ENCODE measurements at regions not wholly inside any gene's neighbourhood (a gene's known extent, or its start where the extent isn't known, plus 50 kb on each side); places are given as distances from the start of the nearest gene placed in this dataset.

DNA sequence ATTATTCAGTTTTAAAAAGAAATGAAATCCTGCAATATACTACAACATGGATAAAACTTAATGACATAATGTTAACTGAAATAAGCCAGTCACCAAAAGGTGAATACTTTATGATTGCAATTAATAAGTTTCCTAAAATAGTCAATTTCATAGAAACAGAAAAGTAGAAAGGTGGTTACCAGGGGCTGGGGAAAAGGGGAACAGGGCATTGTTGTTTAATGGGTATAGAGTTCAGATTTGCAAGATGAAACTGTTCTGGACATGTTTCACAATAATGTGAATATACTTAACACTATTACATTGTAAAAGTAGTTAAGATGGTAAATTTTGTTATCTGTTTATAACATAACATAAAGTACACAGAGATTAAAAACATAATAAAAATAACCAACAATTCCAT, 550.9 kb downstream of the CCER1 start:
- no peak for DNase-seq (ENCODE audit: low spot score)
- TF ChIP-seq FOXA1 (IDR thresholded peaks at IDR 0.05), result no peak
- H3K9me3 ChIP-seq (ENCODE audit: control insufficient read depth in 4 of 4, low read length in 3 of 4), result no peaks in the 10 kb centered on the region
- no peak overlapping the region for H3K9ac ChIP-seq (ENCODE audit: low read depth in 1 of 2, low read length in 2 of 2)
- H3K36me3 ChIP-seq (ENCODE audit: control insufficient read depth in 4 of 4, insufficient read depth in 3 of 4, low read depth in 1 of 4, low read length in 3 of 4), result no peaks in the 10 kb centered on the region
- H3K4me1 ChIP-seq (ENCODE audit: control insufficient read depth in 4 of 4, insufficient read depth in 4 of 4, low read length in 3 of 4), result no peaks in the 10 kb centered on the region
- H3K27me3 ChIP-seq (ENCODE audit: control insufficient read depth in 4 of 4, insufficient read depth in 4 of 4, low read length in 3 of 4), result no peaks in the 10 kb centered on the region
- no peak overlapping the region for H3K27ac ChIP-seq (ENCODE audit: low read depth in 1 of 2, low read length in 2 of 2)
- no peak overlapping the region for H3K4me3 ChIP-seq (ENCODE audit: low read depth in 1 of 3, low read length in 3 of 3)

GRCh38 chr12:90401185-90401584, 553.8 kb downstream of the CCER1 start:
- Histone ChIP-seq H3K27me3 (ENCODE audit: control insufficient read depth in 4 of 4, insufficient read depth in 4 of 4, low read length in 3 of 4) (no peaks in the 10 kb centered on the region), H3K9me3 (ENCODE audit: control insufficient read depth in 4 of 4, low read length in 3 of 4) (no peaks in the 10 kb centered on the region), H3K4me1 (ENCODE audit: control insufficient read depth in 4 of 4, insufficient read depth in 4 of 4, low read length in 3 of 4) (no peaks in the 10 kb centered on the region), H3K27ac (ENCODE audit: low read depth in 1 of 2, low read length in 2 of 2) (no peak overlapping the region), H3K4me3 (ENCODE audit: low read depth in 1 of 3, low read length in 3 of 3) (no peak overlapping the region), H3K9ac (ENCODE audit: low read depth in 1 of 2, low read length in 2 of 2) (no peak overlapping the region), H3K36me3 (ENCODE audit: control insufficient read depth in 4 of 4, insufficient read depth in 3 of 4, low read depth in 1 of 4, low read length in 3 of 4) (no peaks in the 10 kb centered on the region)
- TF ChIP-seq NR2F2 (IDR thresholded peaks at IDR 0.05) (no peak), EGR1 (IDR thresholded peaks at IDR 0.05; ENCODE audit: low read depth in 2 of 2) (no peak), FOXA2 (IDR thresholded peaks at IDR 0.05) (no peak), TAF1 (conservative IDR thresholded peaks at IDR 0.05) (no peak), SP1 (IDR thresholded peaks at IDR 0.05) (no peak), RXRA (IDR thresholded peaks at IDR 0.05) (no peak)
- TF ChIP-seq, protein P1, sequence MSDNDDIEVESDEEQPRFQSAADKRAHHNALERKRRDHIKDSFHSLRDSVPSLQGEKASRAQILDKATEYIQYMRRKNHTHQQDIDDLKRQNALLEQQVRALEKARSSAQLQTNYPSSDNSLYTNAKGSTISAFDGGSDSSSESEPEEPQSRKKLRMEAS (IDR thresholded peaks at IDR 0.05), result no peak
- TF ChIP-seq, protein P2, sequence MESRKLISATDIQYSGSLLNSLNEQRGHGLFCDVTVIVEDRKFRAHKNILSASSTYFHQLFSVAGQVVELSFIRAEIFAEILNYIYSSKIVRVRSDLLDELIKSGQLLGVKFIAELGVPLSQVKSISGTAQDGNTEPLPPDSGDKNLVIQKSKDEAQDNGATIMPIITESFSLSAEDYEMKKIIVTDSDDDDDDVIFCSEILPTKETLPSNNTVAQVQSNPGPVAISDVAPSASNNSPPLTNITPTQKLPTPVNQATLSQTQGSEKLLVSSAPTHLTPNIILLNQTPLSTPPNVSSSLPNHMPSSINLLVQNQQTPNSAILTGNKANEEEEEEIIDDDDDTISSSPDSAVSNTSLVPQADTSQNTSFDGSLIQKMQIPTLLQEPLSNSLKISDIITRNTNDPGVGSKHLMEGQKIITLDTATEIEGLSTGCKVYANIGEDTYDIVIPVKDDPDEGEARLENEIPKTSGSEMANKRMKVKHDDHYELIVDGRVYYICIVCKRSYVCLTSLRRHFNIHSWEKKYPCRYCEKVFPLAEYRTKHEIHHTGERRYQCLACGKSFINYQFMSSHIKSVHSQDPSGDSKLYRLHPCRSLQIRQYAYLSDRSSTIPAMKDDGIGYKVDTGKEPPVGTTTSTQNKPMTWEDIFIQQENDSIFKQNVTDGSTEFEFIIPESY (IDR thresholded peaks at IDR 0.05), result no peak
- DNase-seq (ENCODE audit: low spot score), result no peak
- WGBS, result 87% methylated on average over 2 of the region's 2 CpGs

GRCh38 chr12:90399357-90399756, 555.6 kb downstream of the CCER1 start:
- Histone ChIP-seq H3K9ac (ENCODE audit: low read depth in 1 of 2, low read length in 2 of 2) (no peak overlapping the region), H3K36me3 (ENCODE audit: control insufficient read depth in 4 of 4, insufficient read depth in 3 of 4, low read depth in 1 of 4, low read length in 3 of 4) (no peaks in the 10 kb centered on the region), H3K27me3 (ENCODE audit: control insufficient read depth in 4 of 4, insufficient read depth in 4 of 4, low read length in 3 of 4) (no peaks in the 10 kb centered on the region), H3K27ac (ENCODE audit: low read depth in 1 of 2, low read length in 2 of 2) (no peak overlapping the region), H3K4me1 (ENCODE audit: control insufficient read depth in 4 of 4, insufficient read depth in 4 of 4, low read length in 3 of 4) (no peaks in the 10 kb centered on the region), H3K4me3 (ENCODE audit: low read depth in 1 of 3, low read length in 3 of 3) (no peak overlapping the region), H3K9me3 (ENCODE audit: control insufficient read depth in 4 of 4, low read length in 3 of 4) (no peaks in the 10 kb centered on the region)
- TF ChIP-seq JUND (IDR thresholded peaks at IDR 0.05) (no peak), HNF4A (conservative IDR thresholded peaks at IDR 0.05) (no peak), GABPA (IDR thresholded peaks at IDR 0.05 in 1 of 2, conservative IDR thresholded peaks at IDR 0.05 in 1 of 2) (no peak), ATF3 (IDR thresholded peaks at IDR 0.05) (no peak), FOXA2 (IDR thresholded peaks at IDR 0.05) (no peak), TAF1 (conservative IDR thresholded peaks at IDR 0.05) (no peak), RAD21 (IDR thresholded peaks at IDR 0.05) (no peak), YY1 (IDR thresholded peaks at IDR 0.05) (no peak), NR2F2 (IDR thresholded peaks at IDR 0.05) (no peak), HNF4G (IDR thresholded peaks at IDR 0.05) (no peak), RXRA (IDR thresholded peaks at IDR 0.05) (no peak), CTCF (IDR thresholded peaks at IDR 0.05; ENCODE audit: low read depth, low read length, missing input control) (no peak), FOXA1 (IDR thresholded peaks at IDR 0.05) (no peak), REST (IDR thresholded peaks at IDR 0.05) (no peak), SP1 (IDR thresholded peaks at IDR 0.05) (no peak), EGR1 (IDR thresholded peaks at IDR 0.05; ENCODE audit: low read depth in 2 of 2) (no peak)
- TF ChIP-seq, protein P2 (IDR thresholded peaks at IDR 0.05), result no peak
- TF ChIP-seq, protein P1 (IDR thresholded peaks at IDR 0.05), result no peak
- DNase-seq (ENCODE audit: low spot score), result no peak
